ENCODE measurements at regions not wholly inside any gene's neighbourhood (a gene's known extent, or its start where the extent isn't known, plus 50 kb on each side); places are given as distances from the start of the nearest gene placed in this dataset.

DNA sequence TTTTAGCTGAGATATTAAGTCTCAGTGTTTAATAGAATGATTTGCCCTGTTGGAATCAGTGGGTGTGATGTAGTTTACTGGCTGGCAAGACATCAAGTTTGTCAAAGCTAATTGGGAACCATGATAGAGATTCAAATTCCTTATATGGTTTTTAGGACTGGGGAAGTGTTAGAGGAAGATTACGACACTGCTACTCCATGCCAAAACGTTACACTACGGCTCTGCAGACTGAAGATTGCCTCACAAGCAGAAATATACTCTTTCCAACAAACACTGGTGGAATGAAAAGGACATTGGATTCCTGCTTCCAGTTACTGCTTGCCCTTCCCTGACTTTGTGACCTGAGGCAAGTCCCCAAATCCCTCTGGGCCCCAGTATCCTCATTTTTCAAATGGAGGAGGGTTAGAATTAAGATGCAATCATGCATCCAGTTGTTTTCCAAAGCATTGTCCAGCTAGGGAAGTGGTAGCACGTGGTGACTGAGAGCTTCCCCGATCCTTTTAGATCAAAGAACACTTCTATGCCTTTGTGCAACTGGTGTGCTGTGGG, 147.6 kb downstream of the CDC42EP3 start:
- Histone ChIP-seq H3K27me3 (replicated peaks in 1 of 7) (no peaks in the 10 kb centered on the region), H3K4me3 (no peak overlapping the region), H3K27ac (peak overlapping the region in 6 of 8 donors; percentile 21 to 53 (median 44)), H3K9me3 (no peaks in the 10 kb centered on the region), H3K4me1 (peaks cover 0 to 14% (median 4%) of the 10 kb centered on the region in 6 donors), H3K36me3 (no peaks in the 10 kb centered on the region)
- DNase-seq, result no peak
- TF ChIP-seq, protein P1, sequence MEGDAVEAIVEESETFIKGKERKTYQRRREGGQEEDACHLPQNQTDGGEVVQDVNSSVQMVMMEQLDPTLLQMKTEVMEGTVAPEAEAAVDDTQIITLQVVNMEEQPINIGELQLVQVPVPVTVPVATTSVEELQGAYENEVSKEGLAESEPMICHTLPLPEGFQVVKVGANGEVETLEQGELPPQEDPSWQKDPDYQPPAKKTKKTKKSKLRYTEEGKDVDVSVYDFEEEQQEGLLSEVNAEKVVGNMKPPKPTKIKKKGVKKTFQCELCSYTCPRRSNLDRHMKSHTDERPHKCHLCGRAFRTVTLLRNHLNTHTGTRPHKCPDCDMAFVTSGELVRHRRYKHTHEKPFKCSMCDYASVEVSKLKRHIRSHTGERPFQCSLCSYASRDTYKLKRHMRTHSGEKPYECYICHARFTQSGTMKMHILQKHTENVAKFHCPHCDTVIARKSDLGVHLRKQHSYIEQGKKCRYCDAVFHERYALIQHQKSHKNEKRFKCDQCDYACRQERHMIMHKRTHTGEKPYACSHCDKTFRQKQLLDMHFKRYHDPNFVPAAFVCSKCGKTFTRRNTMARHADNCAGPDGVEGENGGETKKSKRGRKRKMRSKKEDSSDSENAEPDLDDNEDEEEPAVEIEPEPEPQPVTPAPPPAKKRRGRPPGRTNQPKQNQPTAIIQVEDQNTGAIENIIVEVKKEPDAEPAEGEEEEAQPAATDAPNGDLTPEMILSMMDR (IDR thresholded peaks at IDR 0.05 in 8 of 11, conservative IDR thresholded peaks at IDR 0.05 in 3 of 11), result no peak
- TF ChIP-seq POLR2AphosphoS5 (IDR thresholded peaks at IDR 0.05), result peak in 1 of 3 donors; percentile 51
- intact Hi-C loops (cut with DNase I; ENCODE audit: low total_unique reads), result no loop called here
- WGBS, 5 donors, result 27 to 45% (median 36%) methylated on average over 5 of the region's 5 CpGs

DNA sequence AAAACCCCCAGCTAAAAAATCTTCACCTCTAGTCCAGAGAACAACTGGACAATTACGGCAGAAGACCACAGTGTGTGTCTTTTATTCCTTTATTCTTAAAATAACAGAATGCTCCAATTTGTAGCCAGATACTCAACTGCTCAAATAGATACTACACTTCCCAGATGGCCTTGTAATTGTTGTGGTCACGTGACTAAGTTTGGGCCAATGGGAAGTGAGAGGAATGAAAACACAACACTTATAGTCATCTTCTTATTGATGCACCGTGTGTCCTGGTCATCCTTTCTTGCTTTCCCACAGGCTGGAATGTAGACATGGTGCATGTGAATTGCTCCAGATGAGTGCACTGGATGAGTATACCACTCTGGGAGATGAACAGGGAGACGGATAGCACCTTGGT, 145.1 kb downstream of the CDC42EP3 start:
- no peak for TF ChIP-seq POLR2AphosphoS5 (IDR thresholded peaks at IDR 0.05)
- TF ChIP-seq, protein P1 (IDR thresholded peaks at IDR 0.05 in 8 of 11, conservative IDR thresholded peaks at IDR 0.05 in 3 of 11), result no peak
- TF ChIP-seq POLR2A (IDR thresholded peaks at IDR 0.05), result no peak
- 58 to 68% (median 63%) methylated on average over 4 of the region's 4 CpGs for WGBS, 5 donors
- no peak for DNase-seq
- no peaks in the 10 kb centered on the region for H3K36me3 ChIP-seq
- H3K4me3 ChIP-seq, result no peak overlapping the region
- H3K4me1 ChIP-seq, result peaks cover 0 to 14% (median 4%) of the 10 kb centered on the region in 6 donors
- H3K27ac ChIP-seq, result no peak overlapping the region
- H3K9me3 ChIP-seq, result no peaks in the 10 kb centered on the region
- no peaks in the 10 kb centered on the region for H3K27me3 ChIP-seq (replicated peaks in 1 of 7)
- intact Hi-C loops (cut with DNase I; ENCODE audit: low total_unique reads), result no loop called here

DNA sequence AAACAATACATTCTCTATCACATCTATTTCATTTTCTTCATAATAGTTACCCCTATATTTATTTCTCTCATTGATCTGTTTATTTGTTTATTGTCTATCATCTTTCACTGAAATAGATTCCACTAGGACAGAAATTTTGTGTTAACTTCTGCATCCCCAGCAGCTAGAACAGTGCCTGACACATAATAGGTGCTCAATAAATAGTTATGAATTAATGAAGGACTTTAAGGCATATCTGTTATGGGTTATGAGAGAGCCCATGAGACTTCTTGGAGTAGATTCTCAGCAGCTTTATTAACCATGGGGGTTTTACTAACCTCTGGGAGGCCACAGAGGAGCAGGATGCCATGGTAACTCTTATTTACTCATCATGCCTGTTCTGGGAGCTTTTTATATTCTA, 144.6 kb downstream of the CDC42EP3 start:
- Histone ChIP-seq H3K4me1 (peaks cover 0 to 14% (median 4%) of the 10 kb centered on the region in 6 donors), H3K27ac (no peak overlapping the region), H3K4me3 (no peak overlapping the region), H3K9me3 (no peaks in the 10 kb centered on the region), H3K27me3 (replicated peaks in 1 of 7) (no peaks in the 10 kb centered on the region), H3K36me3 (no peaks in the 10 kb centered on the region)
- TF ChIP-seq POLR2AphosphoS5 (IDR thresholded peaks at IDR 0.05), result no peak
- no peak for TF ChIP-seq POLR2A (IDR thresholded peaks at IDR 0.05)
- TF ChIP-seq, protein P1 (IDR thresholded peaks at IDR 0.05 in 8 of 11, conservative IDR thresholded peaks at IDR 0.05 in 3 of 11), result no peak
- DNase-seq, result no peak
- intact Hi-C loops (cut with DNase I; ENCODE audit: low total_unique reads), result no loop called here

DNA sequence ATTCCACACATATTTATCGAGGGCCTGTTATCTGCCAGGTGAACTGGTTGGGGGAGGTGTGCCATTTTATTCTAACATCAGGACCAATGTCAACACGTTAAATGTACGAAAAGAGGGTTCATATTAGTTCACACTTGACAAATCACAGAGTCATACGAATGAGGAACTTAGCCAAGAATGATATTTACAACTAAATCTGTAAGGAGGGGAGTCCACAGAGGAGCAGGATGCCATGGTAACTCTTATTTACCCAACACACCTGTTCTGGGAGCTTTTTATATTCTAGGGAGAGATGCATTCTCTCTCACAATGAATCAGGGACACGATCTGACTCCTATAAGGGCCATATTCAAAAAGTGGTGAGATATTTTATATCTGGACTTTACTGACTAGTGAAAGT, 144.1 kb downstream of the CDC42EP3 start:
- 50 to 59% (median 56%) methylated on average over 5 of the region's 5 CpGs for WGBS, 5 donors
- Histone ChIP-seq H3K27ac (no peak overlapping the region), H3K36me3 (no peaks in the 10 kb centered on the region), H3K4me1 (peaks cover 0 to 14% (median 4%) of the 10 kb centered on the region in 6 donors), H3K4me3 (no peak overlapping the region), H3K9me3 (no peaks in the 10 kb centered on the region), H3K27me3 (replicated peaks in 1 of 7) (no peaks in the 10 kb centered on the region)
- no peak for DNase-seq
- intact Hi-C loops (cut with DNase I; ENCODE audit: low total_unique reads), result no loop called here
- TF ChIP-seq POLR2AphosphoS5 (IDR thresholded peaks at IDR 0.05) (no peak), POLR2A (IDR thresholded peaks at IDR 0.05) (no peak)
- TF ChIP-seq, protein P1 (IDR thresholded peaks at IDR 0.05 in 8 of 11, conservative IDR thresholded peaks at IDR 0.05 in 3 of 11), result no peak
